HG03342 (cell line): ENCODE measurements at regions not wholly inside any gene's neighbourhood (a gene's known extent, or its start where the extent isn't known, plus 50 kb on each side); places are given as distances from the start of the nearest gene placed in this dataset.
"Not testable (repeated sequence)": the region's sequence is repeated elsewhere in the genome, so short reads cannot be mapped to it uniquely, and the experiment has no call there.

Experiments
- ATAC-seq: cut with Tn5 transposase; IDR thresholded peaks from one replicate; pipeline ENCODE4 v1.9.1; 2021; ENCODE audit warnings: mild to moderate bottlenecking, moderate library complexity; ENCODE audit not compliant: unreplicated experiment

- peak; percentile 47 for ATAC-seq
Observed at GRCh38 chr9:109972026-109972882, 192.3 kb downstream of the PALM2AKAP2 start.

GRCh38 chr9:109973336-109973735, 193.3 kb downstream of the PALM2AKAP2 start:
- ATAC-seq = no peak

GRCh38 chr9:109974143-109974917, 194.3 kb downstream of the PALM2AKAP2 start:
- peak; percentile 80 for ATAC-seq

- ATAC-seq = no peak
Observed at GRCh38 chr9:109974918-109975276, 194.9 kb downstream of the PALM2AKAP2 start.

DNA sequence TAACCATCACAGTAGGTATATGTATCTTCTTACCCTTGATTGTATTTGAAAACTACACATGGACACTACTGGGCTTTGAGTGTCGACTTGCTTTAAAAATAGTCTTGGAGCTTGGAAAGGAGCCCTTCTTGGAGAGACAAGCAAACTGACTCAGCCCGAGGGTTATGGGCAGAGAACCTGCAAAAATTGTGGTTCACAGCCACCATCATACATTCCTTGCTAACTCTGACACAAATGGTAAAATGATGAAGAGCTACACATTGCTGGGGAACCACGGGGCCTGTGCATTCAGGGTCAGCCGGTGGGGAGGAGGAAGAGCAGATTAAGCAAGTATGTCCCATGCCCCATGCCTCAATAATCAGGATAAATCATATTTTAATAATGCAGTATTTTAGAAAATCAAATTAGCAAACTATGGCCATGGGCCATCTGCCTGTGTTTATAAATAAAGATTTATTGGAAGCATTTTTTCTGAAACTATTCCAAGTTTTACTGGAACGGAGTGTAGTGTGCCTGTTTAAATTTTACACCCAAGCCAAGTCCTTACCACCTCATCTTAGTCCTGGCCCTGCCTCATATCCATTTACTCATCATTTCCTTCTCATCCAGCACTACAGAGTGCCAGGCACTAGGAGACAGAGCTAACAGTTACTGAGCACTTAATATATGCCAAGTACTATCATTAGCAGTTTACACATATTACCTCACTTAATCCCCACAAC, 195.7 kb downstream of the PALM2AKAP2 start:
- ATAC-seq = no peak

GRCh38 chr9:109976303-109976702, 196.3 kb downstream of the PALM2AKAP2 start:
- no peak for ATAC-seq

DNA sequence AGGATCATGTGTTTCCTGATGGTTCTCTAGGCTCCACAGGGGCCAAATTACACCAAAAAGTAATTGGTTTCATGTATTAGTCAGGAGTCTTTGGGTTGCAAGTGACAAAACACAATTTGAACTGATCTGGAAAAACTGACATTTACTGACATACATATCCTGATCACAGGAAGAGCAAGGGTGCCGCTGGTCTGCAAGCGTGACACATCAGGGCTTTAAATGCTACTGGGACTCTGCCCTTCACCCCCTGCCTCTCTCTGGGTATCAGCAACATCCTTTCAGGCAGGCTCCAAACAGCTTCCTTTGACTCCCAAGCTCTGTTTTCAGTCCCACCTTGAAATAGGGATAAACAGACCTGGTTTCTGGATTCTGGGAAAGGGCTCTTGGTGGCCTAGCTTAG, 197.5 kb downstream of the PALM2AKAP2 start:
- no peak for ATAC-seq

GRCh38 chr9:109981091-109981490, 201.1 kb downstream of the PALM2AKAP2 start:
- no peak for ATAC-seq

DNA sequence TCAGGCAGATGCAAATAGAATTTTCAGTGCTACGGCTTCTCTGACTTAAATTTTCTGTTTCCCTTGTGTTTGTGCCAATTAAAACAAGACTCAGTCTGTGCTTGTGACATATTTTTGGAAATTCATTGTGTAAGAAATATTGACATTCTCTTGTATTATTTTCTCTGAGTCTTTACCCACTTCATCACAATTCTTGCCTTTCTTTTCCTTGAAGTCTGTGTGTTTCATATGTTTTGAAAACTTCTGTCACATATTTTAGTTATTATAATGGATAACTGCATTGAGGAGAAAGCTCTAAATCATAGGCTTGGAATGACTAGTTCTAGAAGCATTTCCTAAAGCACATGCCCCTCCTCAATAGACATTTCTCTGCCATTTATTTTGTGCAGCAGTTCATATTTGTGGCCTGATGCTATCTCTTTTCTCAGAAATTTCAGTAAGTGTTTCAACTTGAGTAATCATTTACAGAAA, 206.6 kb downstream of the PALM2AKAP2 start:
- no peak for ATAC-seq

DNA sequence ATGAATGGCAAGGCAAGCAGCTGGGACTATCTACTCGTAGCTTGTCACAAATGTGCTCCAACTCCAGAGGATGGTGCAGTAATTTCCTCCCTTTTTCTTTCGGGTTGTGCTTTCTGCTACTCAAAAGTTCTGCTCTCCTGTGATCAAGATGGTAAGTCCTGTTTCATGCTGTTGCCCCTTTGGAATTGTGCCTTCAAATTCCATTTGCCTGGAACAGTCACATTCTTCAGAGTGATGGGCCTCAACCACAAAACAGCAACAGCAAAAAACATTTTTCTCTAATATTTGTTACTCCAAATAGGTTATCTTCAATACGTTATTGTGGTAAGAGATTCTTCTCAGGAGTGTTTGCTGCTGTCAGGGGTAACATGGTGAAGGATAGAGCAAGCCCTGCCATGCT, 209.3 kb downstream of the PALM2AKAP2 start:
- ATAC-seq = no peak

DNA sequence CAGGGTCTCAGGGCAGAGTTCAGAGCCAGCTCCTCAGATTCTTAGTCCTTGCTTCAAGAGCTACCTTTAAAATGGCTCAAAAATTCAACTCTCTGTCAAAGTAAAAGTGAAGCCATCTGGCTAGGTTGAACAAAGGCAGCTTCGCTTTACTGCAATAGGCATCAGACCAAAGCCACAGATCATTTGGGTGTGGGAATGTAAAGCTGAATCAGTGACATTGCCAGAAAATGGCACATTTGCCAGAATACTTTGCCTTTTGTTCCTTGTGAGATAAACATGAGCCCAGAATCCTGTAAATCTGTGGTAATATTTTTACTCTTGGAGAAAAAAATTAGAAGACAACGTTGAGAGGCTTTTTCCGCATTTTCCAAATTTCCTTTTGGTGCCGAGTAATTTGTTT, 210.5 kb downstream of the PALM2AKAP2 start:
- ATAC-seq = no peak

- ATAC-seq = no peak
Observed at GRCh38 chr9:109992293-109992692, 212.3 kb downstream of the PALM2AKAP2 start.

GRCh38 chr9:109993250-109993978, 213.4 kb downstream of the PALM2AKAP2 start:
- ATAC-seq = no peak

GRCh38 chr9:109994141-109994540, 213.8 kb downstream of the C9orf152 start:
- no peak for ATAC-seq

GRCh38 chr9:109996936-109997580, 210.9 kb downstream of the C9orf152 start:
- no peak for ATAC-seq

DNA sequence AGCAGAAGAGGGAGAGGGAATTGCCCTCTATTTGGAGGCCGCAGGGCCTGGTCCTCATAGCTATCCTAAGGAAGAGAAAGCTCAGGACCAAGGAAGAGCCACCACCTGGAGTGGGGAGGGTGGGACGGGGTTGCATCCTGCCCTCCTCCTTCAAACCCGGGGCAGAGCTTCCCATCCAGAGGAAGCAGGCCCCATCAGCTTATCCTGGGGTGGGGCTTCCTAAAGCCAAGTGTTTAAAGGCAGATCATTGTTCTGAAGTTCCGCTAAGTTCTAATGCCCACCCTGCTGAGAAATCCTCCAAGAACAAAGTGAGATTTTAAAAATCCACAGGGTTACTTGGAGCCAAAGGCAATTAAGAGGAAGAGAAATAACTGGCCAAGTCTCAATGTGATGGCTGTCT, 210.3 kb downstream of the C9orf152 start:
- no peak for ATAC-seq

DNA sequence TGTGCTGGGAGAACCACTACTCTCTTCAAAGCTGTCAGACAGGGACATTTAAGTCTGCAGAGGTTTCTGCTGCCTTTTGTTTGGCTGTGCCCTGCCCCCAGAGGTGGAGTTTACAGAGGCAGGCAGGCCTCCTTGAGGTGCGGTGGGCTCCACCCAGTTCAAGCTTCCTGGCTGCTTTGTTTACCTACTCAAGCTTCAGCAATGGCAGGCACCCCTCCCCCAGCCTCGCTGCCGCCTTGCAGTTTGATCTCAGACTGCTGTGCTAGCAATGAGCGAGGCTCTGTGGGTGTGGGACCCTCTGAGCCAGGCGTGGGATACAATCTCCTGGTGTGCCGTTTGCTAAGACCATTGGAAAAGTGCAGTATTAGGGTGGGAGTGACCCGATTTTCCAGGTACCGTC, 202.4 kb downstream of the C9orf152 start:
- ATAC-seq = not testable (repeated sequence)

DNA sequence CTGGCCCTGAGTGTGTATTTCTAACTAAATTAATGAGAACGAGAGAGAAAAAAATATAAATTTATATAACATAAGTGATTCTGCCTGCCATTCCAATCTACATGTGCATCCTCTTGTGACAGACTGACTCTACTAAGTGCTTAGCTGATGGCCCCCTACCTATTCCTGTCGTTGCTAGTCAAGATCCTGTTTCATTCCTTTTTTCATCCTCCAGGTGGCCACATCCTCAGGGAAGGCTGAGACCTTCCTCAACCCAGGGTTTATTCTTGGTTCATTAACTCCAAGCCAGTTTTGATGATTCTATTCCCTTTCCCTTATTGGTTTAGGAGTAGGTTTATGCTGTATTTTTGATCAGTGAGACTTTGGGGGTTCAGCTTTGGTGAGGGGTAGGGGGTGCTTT, 201.3 kb downstream of the C9orf152 start:
- no peak for ATAC-seq

GRCh38 chr9:110007477-110008270, 200.3 kb downstream of the C9orf152 start:
- ATAC-seq = peak; percentile 76
